Activated T-helper 17 cell treated with anti-CD3 and anti-CD28 coated beads, Interleukin-2, amount 50 U/mL, for 72 hours (primary cell): ENCODE measurements at regions not wholly inside any gene's neighbourhood (a gene's known extent, or its start where the extent isn't known, plus 50 kb on each side); places are given as distances from the start of the nearest gene placed in this dataset.
A peak's percentile ranks its signal among the peaks of the same experiment; 100 is the strongest.
"Not testable (repeated sequence)": the region's sequence is repeated elsewhere in the genome, so short reads cannot be mapped to it uniquely, and the experiment has no call there.

Experiments used
- ATAC-seq: fragments of 150-1000 bp; cut with Tn5 transposase; replicated peaks from 2 replicates; pipeline ENCODE4 v1.10.0; 2021; ENCODE audit warnings: mild to moderate bottlenecking, moderate library complexity
- H3K27ac Mint-ChIP-seq: one replicate; pipeline ENCODE4 v1.8.0; 2022; ENCODE audit warnings: mixed read lengths
- H3K27me3 Mint-ChIP-seq: one replicate; pipeline ENCODE4 v1.8.0; 2022; ENCODE audit warnings: mixed read lengths
- H3K36me3 Mint-ChIP-seq: one replicate; pipeline ENCODE4 v1.8.0; 2022; ENCODE audit warnings: low read depth, mild to moderate bottlenecking, mixed read lengths
- H3K4me1 Mint-ChIP-seq: one replicate; pipeline ENCODE4 v1.8.0; 2022; ENCODE audit warnings: mixed read lengths
- H3K4me3 Mint-ChIP-seq: one replicate; pipeline ENCODE4 v1.8.0; 2022; ENCODE audit warnings: mild to moderate bottlenecking, mixed read lengths
- H3K9me3 Mint-ChIP-seq: one replicate; pipeline ENCODE4 v1.8.0; 2022; ENCODE audit warnings: mixed read lengths

GRCh38 chr2:208579678-208580077 lies 173.1 kb downstream of the PTH2R start:
- no peak overlapping the region for H3K27ac Mint-ChIP-seq
- no peak for ATAC-seq
- H3K36me3 Mint-ChIP-seq, result no peaks in the 10 kb centered on the region
- H3K27me3 Mint-ChIP-seq, result no peaks in the 10 kb centered on the region
- H3K4me3 Mint-ChIP-seq, result no peak overlapping the region
- H3K4me1 Mint-ChIP-seq, result no peaks in the 10 kb centered on the region
- no peaks in the 10 kb centered on the region for H3K9me3 Mint-ChIP-seq

- Mint-ChIP-seq H3K36me3 (no peaks in the 10 kb centered on the region), H3K9me3 (peaks cover 3% of the 10 kb centered on the region), H3K27me3 (no peaks in the 10 kb centered on the region), H3K4me3 (no peak overlapping the region), H3K27ac (no peak overlapping the region), H3K4me1 (no peaks in the 10 kb centered on the region)
- no peak for ATAC-seq
These were observed 177.9 kb downstream of the PTH2R start for GRCh38 chr2:208584378-208584985.

- no peak overlapping the region for H3K4me3 Mint-ChIP-seq
- no peaks in the 10 kb centered on the region for H3K4me1 Mint-ChIP-seq
- no peaks in the 10 kb centered on the region for H3K36me3 Mint-ChIP-seq
- ATAC-seq, result no peak
- peaks cover 3% of the 10 kb centered on the region for H3K9me3 Mint-ChIP-seq
- no peaks in the 10 kb centered on the region for H3K27me3 Mint-ChIP-seq
- H3K27ac Mint-ChIP-seq, result no peak overlapping the region
These were observed 179.9 kb downstream of the PTH2R start for GRCh38 chr2:208586516-208586915.

GRCh38 chr2:208594642-208595385 lies 188.2 kb downstream of the PTH2R start:
- H3K9me3 Mint-ChIP-seq, result no peaks in the 10 kb centered on the region
- H3K4me3 Mint-ChIP-seq, result no peak overlapping the region
- H3K36me3 Mint-ChIP-seq, result no peaks in the 10 kb centered on the region
- H3K27ac Mint-ChIP-seq, result no peak overlapping the region
- no peak for ATAC-seq
- no peaks in the 10 kb centered on the region for H3K27me3 Mint-ChIP-seq
- no peaks in the 10 kb centered on the region for H3K4me1 Mint-ChIP-seq

- ATAC-seq, result peak; percentile 42
- Mint-ChIP-seq H3K9me3 (peaks cover 4% of the 10 kb centered on the region), H3K4me3 (no peak overlapping the region), H3K4me1 (no peaks in the 10 kb centered on the region), H3K36me3 (no peaks in the 10 kb centered on the region), H3K27ac (no peak overlapping the region), H3K27me3 (no peaks in the 10 kb centered on the region)
These were observed 189.0 kb downstream of the PTH2R start for GRCh38 chr2:208595386-208596275.

- H3K4me3 Mint-ChIP-seq, result no peak overlapping the region
- H3K27ac Mint-ChIP-seq, result no peak overlapping the region
- no peaks in the 10 kb centered on the region for H3K36me3 Mint-ChIP-seq
- no peaks in the 10 kb centered on the region for H3K4me1 Mint-ChIP-seq
- H3K27me3 Mint-ChIP-seq, result no peaks in the 10 kb centered on the region
- no peak for ATAC-seq
- peaks cover 4% of the 10 kb centered on the region for H3K9me3 Mint-ChIP-seq
These were observed 201.1 kb downstream of the PTH2R start for GRCh38 chr2:208607694-208608093.

GRCh38 chr2:208608122-208608835 lies 201.7 kb downstream of the PTH2R start:
- no peaks in the 10 kb centered on the region for H3K36me3 Mint-ChIP-seq
- peaks cover 6% of the 10 kb centered on the region for H3K9me3 Mint-ChIP-seq
- H3K27me3 Mint-ChIP-seq, result no peaks in the 10 kb centered on the region
- no peak overlapping the region for H3K27ac Mint-ChIP-seq
- H3K4me1 Mint-ChIP-seq, result no peaks in the 10 kb centered on the region
- ATAC-seq, result no peak
- H3K4me3 Mint-ChIP-seq, result no peak overlapping the region

GRCh38 chr2:208609166-208609804 lies 202.7 kb downstream of the PTH2R start:
- H3K27ac Mint-ChIP-seq, result no peak overlapping the region
- no peak overlapping the region for H3K4me3 Mint-ChIP-seq
- no peaks in the 10 kb centered on the region for H3K36me3 Mint-ChIP-seq
- H3K27me3 Mint-ChIP-seq, result no peaks in the 10 kb centered on the region
- ATAC-seq, result no peak
- H3K4me1 Mint-ChIP-seq, result no peaks in the 10 kb centered on the region
- peaks cover 6% of the 10 kb centered on the region for H3K9me3 Mint-ChIP-seq

GRCh38 chr2:208615675-208616074 lies 209.1 kb downstream of the PTH2R start:
- H3K27me3 Mint-ChIP-seq, H3K36me3 Mint-ChIP-seq, ATAC-seq, H3K4me1 Mint-ChIP-seq, H3K27ac Mint-ChIP-seq, H3K9me3 Mint-ChIP-seq, H3K4me3 Mint-ChIP-seq: not testable (repeated sequence)

GRCh38 chr2:208618220-208618619 lies 211.6 kb downstream of the PTH2R start:
- H3K27me3 Mint-ChIP-seq, result no peaks in the 10 kb centered on the region
- ATAC-seq, result no peak
- no peak overlapping the region for H3K27ac Mint-ChIP-seq
- H3K9me3 Mint-ChIP-seq, result no peaks in the 10 kb centered on the region
- no peaks in the 10 kb centered on the region for H3K36me3 Mint-ChIP-seq
- no peaks in the 10 kb centered on the region for H3K4me1 Mint-ChIP-seq
- H3K4me3 Mint-ChIP-seq, result no peak overlapping the region

GRCh38 chr2:208619993-208620392 lies 213.4 kb downstream of the PTH2R start:
- no peaks in the 10 kb centered on the region for H3K36me3 Mint-ChIP-seq
- no peaks in the 10 kb centered on the region for H3K4me1 Mint-ChIP-seq
- H3K9me3 Mint-ChIP-seq, result no peaks in the 10 kb centered on the region
- H3K27me3 Mint-ChIP-seq, result no peaks in the 10 kb centered on the region
- no peak for ATAC-seq
- no peak overlapping the region for H3K27ac Mint-ChIP-seq
- H3K4me3 Mint-ChIP-seq, result no peak overlapping the region

GRCh38 chr2:208620487-208620978 lies 213.9 kb downstream of the PTH2R start:
- ATAC-seq, result no peak
- H3K27ac Mint-ChIP-seq, result no peak overlapping the region
- no peaks in the 10 kb centered on the region for H3K9me3 Mint-ChIP-seq
- H3K4me1 Mint-ChIP-seq, result no peaks in the 10 kb centered on the region
- H3K36me3 Mint-ChIP-seq, result no peaks in the 10 kb centered on the region
- H3K27me3 Mint-ChIP-seq, result no peaks in the 10 kb centered on the region
- no peak overlapping the region for H3K4me3 Mint-ChIP-seq

- no peak for ATAC-seq
- no peak overlapping the region for H3K27ac Mint-ChIP-seq
These were observed 220.7 kb downstream of the PTH2R start for GRCh38 chr2:208627110-208627884.

More at GRCh38 chr2:208627110-208627884, 220.7 kb downstream of the PTH2R start:
- Mint-ChIP-seq H3K4me3 (no peak overlapping the region), H3K9me3 (no peaks in the 10 kb centered on the region), H3K4me1 (no peaks in the 10 kb centered on the region), H3K36me3 (no peaks in the 10 kb centered on the region), H3K27me3 (no peaks in the 10 kb centered on the region)
